ENCODE measurements at regions not wholly inside any gene's neighbourhood (a gene's known extent, or its start where the extent isn't known, plus 50 kb on each side); places are given as distances from the start of the nearest gene placed in this dataset.
"Not testable (repeated sequence)": the region's sequence is repeated elsewhere in the genome, so short reads cannot be mapped to it uniquely, and the experiment has no call there.

DNA sequence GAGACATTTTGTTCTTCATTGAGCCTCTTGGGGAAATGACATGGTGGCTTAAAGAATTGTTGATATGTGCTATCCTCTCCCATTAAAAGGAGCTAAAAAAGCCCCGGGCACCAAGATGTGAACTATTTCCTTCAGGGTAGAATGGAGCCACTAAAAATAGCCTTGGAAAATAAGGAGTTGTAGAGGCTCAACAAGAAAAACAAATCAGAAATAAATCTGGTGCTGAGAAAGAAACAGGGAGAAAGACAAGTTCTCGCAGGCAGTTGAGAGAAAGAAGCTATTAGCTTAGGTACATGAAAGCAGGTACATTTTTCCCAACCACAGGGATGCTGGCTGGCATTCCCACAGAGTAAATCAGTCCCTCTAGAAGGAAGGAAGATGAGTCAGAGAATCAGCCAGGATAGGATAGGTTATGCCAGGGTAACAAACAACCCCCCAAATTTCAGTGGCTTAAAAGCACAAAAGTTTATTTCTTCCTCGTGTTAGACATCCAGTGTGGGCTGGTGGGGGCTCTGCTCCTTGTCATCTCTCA is 134.6 kb upstream of the ADRA1B start:
- no peak for DNase-seq (ENCODE audit: low spot score)

DNA sequence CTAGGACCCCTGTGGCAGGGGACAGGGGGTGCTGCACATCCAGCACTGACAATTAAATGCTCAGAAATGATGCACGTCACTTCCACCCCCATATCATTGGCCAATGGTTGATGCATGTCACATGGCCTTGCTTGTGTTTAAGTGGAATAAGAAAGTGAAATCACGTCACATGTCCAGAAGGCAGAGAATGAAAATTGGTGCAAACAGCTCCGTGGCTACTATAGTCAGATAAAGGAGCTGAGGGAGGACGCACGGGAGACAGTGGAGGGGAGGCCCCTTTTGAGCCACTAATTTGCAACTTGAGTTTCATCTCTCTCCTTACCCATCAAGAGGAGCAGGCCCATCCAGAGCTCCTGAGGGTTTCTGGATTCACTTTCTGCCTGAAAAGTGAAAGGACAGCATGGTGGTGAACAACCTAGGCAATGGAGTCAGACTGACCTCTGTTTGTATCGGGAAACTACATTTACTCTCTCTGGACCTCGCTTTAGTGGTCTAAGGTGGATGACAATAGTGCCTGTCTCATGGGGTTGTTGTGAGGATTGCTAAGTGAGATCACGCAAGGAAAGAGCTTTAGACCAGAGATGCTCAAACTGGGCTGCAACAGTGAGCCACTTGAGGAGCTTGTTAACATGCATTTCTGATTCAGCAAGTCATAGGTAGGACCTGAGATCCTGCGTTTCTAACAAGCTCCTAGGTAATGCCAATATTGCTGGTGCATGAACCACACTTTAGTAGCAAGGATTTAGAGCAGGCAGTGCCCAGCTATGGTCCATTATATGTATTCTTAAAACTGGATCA is 133.9 kb upstream of the ADRA1B start:
- no peak for DNase-seq (ENCODE audit: low spot score)

DNA sequence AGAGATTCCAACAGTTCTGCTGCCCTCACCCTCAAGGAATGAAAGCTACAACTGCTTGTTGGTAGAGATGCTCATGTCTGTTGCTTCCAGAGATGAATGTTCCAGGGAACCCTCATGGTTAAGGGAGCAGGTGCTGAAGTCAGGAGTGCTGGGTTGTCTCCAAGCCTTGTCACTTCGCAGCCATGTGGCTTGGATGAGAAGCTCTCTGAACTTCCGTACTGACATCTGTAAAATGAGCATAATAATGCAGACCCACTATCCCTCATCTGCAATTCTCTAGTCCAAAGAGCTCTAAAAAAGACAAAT is 133.3 kb upstream of the ADRA1B start:
- DNase-seq (ENCODE audit: low spot score), result no peak

DNA sequence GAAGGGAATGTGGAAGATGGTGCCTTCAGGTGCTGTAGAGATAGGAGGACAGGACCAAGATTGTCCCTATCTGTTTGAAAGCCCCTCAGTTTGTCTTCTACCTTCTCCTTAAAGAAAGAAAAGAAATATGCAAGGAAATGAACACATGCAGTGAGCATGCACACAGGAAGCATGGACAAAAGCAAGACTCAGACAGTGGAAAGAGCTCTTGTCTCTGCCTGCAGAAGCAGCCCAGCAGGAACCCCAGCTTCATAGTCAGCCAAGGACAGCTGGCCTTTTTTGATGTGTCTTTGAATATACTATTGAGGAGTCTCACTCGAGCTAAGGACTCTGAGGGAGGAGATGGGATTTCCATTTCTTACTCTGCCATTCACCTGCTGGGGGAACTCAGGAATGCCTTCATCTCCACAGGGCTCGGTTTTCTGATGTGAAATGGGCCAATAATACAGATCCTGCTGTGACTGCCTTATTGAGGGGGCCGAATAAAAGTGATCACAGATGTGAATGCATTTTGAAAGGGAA is 132.5 kb upstream of the ADRA1B start:
- no peak for DNase-seq (ENCODE audit: low spot score)

DNA sequence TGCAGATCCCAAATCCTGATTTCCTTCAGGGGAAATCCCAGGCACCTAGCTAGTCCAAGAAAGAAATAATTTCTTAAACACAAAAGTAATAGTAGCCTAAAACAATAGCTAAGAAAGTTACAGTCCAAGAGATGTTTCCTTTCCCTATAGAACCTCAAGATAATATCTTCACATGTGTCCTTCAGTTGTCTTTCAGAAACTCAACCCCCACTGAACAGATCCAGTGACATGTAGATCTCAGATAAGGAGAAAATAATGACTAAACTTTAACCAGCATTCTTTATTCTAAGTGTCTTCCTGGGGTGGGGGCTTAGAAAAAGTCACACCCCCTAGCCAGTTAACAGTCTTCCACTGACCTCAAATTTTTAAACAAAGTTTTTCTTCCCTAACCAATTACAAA is 131.3 kb upstream of the ADRA1B start:
- no peak for DNase-seq (ENCODE audit: low spot score)

DNA sequence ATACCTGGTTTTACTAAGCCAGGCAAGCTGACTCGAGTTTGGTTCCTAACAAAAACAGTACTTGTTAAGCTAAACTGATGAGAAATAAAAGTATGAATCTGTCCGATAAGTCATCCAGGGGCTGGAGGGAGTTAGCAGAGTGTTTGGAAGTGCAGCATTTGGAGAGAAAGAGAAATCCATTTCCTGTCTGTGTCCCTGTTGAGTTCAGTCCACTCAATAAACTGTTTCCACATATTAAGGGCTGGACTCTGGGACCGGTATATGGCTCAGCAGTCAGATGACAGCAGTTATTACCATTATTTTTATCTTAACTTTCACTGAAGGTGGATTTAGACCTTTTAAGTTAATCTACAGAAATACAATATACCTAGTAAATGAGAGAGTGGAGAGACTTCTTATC is 130.6 kb upstream of the ADRA1B start:
- no peak for DNase-seq (ENCODE audit: low spot score)

DNA sequence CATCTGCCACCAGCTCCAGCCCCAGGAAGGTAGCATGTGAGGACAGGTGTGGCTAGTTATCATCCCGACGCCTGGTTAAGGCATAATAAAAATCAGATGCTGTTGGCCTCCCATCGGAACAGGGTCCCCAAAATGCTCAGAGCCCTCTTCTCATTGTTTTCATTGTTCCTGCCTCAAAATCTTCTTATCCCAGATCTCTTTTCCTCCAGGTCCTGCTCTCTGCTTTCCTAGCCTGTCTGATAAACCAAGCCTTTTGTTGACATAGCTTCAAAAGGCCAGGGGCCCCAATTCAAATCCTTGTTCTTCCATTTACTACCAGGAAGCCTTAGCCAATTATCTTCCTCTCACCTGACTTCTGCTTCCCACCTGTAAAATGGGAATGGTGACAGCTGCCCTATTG is 130.1 kb upstream of the ADRA1B start:
- no peak for DNase-seq (ENCODE audit: low spot score)

DNA sequence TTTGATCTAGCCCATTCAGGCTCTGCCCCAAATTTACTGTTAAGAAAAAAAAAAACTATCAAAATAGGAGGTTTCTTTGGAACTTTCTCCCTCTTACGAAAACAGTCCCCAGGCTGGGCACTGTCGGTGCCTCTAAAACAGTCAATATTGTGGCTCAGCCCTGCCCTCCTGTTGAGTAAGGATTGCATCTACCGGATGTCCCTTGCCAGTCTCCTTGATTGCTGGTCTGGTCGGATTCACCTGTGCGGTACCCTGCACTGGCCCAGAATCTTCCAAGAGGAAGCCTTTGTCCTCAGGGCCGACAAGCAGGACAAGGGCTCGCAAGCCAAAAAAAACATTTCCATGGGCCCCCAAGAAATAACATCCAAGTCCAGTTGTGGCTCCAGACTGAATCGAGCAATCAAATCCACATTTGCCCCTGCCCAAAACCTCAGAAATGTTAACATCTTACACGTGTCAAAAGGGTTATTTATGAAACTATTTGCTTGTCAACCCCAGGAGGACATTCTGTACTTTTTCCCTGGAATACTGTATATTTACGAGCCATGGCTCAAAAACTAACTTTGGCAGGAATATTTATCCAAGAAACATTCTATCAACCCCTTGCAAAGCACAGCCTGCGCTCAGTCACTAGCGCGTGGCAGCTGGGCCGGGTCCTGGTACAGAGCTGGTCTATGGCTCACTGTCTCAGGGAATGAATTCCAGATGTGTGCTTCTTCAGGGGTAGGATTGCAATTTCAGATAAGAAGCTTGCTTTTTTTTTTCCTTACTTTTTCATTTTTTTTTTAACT is 129.2 kb upstream of the ADRA1B start:
- DNase-seq (ENCODE audit: low spot score), result no peak

DNA sequence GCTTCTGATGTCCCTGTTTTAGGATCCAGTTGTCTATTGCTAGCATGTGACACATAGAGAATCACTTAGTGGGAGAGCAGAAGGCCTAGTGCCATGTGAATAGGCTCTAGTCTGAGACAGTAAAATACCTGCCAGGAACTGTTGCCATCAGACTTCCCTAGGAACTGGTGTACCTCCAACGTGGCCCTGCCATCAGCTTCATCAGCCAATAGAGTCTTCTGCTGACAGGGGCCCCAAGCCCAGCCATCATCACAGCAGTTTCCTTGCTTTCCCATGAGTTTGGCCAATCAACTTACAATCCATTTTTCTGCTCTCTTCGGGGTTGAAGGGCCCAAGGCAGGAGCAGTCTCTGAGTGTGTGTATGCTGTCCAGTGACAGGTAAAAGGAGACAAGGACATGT is 128.4 kb upstream of the ADRA1B start:
- no peak for DNase-seq (ENCODE audit: low spot score)

DNA sequence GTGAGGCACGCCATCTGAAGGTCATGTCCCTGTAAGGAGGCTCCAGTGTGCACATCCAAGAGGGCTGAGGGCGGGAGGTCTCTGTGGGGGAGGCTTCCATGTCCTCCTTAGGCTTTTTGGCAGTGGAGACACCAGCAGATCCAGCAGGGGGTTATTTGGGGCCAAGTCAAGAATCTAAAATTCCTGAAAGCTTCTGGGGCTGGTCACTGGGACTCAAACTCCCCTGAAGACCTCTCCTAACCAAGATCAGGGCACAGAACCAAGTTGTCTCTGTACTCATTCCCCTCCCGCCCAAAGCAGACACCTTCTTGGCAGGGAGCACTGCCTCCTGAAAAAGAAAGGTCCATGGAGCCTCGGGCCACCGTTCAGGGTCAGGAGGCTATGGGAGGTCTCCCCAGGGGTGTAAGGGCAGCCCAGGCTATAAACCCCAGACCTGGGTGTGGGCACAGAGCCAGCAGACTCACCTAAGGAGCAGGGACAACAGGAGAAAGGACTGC is 127.4 kb upstream of the ADRA1B start:
- no peak for DNase-seq (ENCODE audit: low spot score)

DNA sequence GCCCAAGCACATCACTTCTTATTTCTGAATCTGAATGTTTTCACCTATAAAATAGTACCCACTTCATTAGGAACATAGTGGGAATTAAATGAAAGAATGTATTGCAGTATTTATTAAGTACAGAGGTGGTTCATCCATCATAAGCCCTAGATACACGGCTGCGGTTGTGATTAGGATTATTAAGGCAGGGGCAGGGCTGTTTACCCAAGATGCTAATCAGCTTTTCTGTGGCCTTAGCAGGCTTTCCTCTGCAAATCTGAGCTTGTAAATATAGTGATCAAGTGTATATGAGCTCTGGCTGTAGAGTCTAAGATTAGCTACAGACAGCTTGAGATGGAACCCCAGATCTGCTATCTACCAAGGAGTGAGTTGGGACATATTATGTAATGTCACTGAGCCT is 124.1 kb upstream of the ADRA1B start:
- DNase-seq (ENCODE audit: low spot score), result no peak

DNA sequence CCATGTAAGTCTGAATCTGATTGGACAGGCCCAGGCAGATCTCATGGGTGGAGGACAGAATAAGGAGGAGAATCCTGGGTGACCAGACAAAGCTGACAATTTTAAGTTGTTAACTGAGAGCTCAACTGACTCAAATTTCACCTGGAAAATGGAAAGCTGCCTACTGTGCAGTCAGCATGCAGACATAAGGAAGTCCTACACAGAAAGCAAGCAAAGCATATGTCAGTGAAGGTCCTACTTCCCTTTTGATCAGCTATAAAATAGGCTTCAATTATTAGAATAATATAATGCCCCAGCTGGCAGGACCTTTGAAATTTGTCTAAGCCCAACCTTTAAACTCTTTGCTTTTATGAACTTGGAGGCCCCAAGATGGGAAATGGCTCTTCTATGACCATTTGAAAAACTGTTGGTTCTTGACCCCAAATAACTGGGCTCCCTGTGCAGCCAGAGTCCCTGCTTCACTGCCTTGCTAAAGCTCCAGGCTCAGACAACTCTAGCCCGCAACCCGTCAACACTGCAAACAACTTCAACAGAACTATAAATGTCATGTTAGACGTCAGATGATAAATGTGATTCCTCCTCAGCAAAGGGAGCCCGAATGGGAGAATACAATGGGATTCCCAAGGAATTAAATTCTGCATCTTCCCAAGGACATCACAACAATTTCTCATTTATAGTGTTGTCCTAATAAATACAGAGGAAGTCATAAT is 118.9 kb upstream of the ADRA1B start:
- DNase-seq (ENCODE audit: low spot score), result no peak

DNA sequence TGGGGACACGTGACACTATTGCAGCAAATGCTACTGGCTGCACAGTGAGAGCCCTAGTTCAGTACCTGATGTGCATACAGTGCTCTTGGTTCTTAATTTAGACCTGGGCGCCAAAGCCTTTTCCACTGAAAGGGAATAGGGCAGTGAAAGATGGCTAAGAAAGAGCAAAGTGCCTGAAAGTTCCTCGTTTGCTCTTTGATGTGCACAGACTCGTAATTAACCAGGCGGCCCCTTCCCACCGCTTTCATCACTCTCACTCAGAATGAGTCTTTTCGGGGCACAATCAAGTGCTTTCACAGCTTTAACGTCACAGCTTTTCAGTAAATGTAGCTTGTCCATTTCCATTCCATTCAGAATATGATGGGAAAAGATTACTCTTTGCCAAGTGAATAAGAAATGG is 116.6 kb upstream of the ADRA1B start:
- no peak for DNase-seq (ENCODE audit: low spot score)

DNA sequence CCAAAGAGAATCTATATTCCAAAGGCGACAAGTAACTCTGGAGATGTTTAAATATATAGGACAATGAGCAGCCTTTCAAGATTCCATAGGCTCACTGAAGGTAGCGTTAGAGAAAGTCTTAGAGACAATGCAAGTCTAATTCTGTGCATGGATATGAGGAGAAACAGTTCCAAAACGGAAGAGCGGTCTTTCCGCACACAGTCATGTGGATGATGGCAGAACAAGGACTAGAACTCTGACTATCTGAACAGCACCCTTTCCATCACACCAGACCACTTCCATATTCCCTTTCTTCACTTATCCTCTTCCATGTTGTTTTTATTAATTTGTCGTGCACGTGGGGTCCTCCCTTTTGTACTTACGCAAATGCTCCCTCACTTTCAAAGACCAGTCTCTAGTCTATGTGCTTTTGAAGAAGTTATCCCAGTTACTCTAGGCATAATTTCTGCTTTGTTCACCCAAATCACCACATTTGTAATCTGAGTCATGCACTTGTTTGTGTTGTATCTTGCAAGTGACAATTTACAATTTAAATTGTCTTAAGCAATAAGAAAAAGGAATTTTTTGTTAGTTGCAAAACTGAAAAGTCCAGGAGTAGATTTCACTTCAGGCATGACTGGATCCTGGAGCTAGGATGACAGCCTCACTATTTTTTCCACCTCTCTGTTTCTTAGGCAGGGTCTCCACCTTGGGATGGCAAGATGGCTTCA is 116.0 kb upstream of the ADRA1B start:
- no peak for DNase-seq (ENCODE audit: low spot score)

DNA sequence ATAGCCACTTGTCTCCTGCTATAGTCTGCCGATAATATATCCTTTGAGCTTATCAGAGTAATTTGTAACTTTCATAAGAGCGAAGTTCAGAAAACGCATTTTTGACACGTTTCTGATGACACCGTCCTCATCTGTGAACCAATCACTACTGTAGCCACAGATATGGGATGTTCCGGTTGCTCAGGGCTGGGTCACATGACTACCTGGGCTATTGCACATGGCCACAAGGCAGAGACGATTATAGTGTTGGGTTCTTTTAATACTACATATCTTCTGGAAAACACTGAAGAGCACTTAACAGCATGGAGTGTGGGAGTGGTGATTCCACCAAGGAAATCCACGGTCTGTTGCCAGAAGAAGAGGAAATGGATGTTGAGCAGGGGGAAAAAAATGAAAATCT is 115.0 kb upstream of the ADRA1B start:
- DNase-seq (ENCODE audit: low spot score), result no peak

DNA sequence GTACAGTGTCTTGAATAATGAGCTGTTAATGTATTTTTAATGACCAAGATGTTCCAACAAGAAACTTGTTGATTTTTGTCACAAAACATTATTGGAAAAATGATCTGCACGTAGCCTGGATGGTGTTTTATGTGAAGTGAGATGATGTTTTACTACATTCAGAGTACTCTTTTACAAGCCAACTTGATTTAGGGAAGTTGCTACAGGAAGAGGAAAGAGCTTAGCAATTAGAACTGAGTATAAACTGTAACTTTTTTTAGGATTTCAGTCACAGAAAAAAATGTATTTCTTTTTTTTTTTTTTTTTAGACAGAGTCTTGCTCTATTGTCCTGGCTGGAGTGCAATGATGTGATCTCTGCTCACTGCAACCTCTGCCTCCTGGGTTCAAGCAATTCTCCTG is 113.6 kb upstream of the ADRA1B start:
- DNase-seq (ENCODE audit: low spot score), result no peak

DNA sequence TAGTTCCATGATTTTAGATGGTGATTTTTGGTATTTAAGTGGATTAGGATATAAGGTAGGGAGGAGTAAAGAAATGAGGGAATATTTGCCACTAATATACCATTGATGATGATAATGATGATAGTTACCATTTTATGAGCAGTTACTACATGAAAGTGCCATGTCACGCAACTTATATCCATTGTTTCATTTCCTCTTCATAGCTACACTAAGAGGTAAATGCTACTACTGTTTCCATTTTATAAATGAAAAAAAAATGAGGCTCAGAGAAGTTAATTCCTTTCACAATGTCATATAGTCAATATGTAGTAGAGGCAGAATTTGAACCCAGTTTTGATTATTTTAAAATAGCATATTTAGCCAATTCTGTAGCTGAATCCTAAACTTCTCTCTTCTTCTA is 112.2 kb upstream of the ADRA1B start:
- no peak for DNase-seq (ENCODE audit: low spot score)

DNA sequence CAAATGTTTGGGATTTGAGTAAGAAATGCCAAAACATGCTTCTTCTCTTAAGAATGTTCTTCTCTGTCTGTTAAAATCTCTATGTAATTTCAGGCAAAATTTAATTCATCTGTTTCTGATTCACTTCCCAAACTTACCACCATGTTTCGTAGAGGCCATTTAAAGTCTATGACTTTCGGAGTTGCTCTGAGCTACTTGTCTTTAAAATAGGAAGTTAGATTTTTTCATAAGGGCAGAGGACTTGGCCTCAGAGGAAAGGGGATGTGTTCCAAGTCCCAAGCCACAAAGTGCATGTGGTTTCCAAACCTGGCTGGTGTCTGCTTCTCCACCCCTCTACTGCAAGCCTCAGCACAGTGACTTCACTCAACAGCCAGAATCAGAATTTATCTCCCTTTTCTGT is 111.3 kb upstream of the ADRA1B start:
- DNase-seq (ENCODE audit: low spot score), result no peak

DNA sequence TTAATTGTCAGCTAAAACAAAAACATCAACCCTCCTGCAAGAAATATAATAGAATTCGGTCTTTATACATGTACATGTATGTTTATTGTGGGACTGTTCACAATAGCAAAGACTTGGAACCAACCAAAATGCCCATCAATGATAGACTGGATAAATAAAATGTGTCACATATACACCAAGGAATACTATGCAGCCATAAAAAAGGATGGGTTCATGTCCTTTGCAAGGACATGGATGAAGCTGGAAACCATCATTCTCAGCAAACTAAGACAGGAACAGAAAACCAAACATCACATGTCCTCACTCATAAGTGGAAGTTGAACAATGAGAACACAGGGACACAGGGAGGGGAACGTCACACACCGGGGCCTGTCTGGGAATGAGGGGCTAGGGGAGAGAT is 109.1 kb upstream of the ADRA1B start:
- DNase-seq (ENCODE audit: low spot score), result not testable (repeated sequence)

DNA sequence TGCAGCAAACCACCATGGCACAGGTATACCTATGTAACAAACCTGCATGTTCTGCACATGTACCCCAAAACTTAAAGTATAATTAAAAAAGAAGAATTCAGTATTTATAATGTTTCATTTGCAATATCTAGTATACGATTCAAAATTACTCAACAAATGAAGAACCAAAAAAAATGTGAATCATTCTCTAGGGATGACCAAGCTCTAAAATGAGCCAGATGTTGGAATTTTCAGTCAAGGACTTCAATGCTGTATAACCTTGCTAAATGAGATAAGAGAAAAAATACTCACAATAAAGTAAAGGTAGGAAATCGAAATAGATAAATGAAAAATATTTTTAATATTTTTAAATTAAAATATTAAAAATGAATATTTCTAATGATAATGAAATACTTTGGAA is 108.7 kb upstream of the ADRA1B start:
- no peak for DNase-seq (ENCODE audit: low spot score)

DNA sequence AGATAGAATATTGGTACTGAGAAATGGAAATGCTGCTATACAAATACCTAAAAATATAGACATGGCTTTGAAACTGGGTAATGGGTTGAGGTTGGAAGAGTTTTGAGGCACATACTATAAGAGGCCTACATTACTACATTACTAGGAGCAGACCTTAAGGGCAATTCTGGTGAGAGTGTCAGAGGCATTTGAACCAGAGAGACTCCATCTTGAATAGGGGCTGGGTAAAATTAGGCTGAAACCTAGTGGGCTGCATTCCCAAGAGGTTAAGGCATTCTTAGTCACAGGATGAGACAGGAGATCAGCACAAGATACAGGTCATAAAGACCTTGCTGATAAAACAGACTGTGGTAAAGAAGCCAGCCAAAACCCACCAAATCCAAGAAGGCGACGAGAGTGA is 104.6 kb upstream of the ADRA1B start:
- DNase-seq (ENCODE audit: low spot score), result no peak
